ENCODE measurements at regions not wholly inside any gene's neighbourhood (a gene's known extent, or its start where the extent isn't known, plus 50 kb on each side); places are given as distances from the start of the nearest gene placed in this dataset.
"Not testable (repeated sequence)": the region's sequence is repeated elsewhere in the genome, so short reads cannot be mapped to it uniquely, and the experiment has no call there.

DNA sequence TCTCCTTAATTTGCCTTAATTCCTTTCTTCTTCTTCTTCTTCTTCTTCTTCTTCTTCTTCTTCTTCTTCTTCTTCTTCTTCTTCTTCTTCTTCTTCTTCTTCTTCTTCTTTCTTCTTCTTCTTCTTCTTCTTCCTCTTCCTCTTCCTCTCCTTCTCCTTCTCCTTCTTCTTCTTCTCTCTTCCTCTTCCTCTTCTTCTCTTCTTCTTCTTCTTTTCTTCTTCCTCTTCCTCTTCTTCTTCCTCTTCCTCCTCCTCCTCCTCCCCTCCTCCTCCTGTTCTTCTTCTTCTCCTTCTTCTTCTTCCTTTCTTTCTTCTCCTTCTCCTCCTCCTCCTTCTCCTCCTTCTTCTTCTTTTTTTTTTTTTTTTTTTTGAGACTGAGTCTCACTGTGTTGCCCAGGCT, 62.0 kb upstream of the NKD1 start:
- not testable (repeated sequence) for TF ChIP-seq POLR2A, POLR2AphosphoS5 (IDR thresholded peaks at IDR 0.05)
